ENCODE measurements at regions not wholly inside any gene's neighbourhood (a gene's known extent, or its start where the extent isn't known, plus 50 kb on each side); places are given as distances from the start of the nearest gene placed in this dataset.

DNA sequence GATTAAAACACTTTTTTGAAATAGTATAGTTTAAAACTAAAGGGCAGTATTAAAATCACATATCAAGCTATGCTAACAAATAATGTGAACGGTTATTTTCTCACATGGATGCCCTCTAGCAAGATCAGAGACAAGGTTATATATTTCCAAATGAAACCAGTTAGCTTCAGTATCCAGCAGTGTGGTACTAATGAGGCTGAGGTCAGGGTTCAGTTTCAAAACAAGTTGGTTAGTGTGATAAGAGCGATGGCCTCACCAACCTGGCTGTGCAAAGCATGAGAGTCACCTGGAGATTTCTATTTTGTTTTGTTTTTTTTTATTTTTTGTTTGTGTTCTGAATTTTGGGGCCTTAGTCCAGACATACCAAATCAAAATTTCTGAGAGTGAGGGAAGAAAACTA lies 352.2 kb upstream of the KITLG start:
- Mint-ChIP-seq H3K9me3 (no peaks in the 10 kb centered on the region), H3K27me3 (ENCODE audit: low read depth) (no peaks in the 10 kb centered on the region), H3K4me3 (no peak overlapping the region), H3K36me3 (ENCODE audit: low read depth) (no peaks in the 10 kb centered on the region), H3K4me1 (ENCODE audit: low read depth) (no peaks in the 10 kb centered on the region), H3K27ac (no peak overlapping the region)
- CTCF ChIA-PET = no interaction called here
- intact Hi-C loops (cut with micrococcal nuclease) = no loop called here
- no peak for DNase-seq

DNA sequence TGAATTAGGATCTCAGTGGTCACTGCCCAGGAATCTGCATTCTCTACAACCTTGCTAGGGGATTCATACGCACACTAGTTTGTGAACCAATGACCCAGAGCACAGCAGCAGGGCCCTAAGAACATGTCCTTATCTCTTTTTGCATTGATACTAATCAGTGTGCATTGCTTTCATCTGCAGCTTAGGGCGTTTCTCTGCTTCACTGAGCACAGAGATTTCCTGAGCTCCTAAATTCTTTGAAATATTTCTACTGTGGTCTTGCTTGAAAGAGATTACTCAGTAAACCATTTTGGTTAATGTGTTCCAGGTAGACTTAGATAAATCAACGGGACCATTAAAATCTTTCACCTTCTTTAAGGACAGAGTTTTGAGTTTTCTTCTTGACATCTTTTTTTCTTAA lies 351.3 kb upstream of the KITLG start:
- H3K4me1 Mint-ChIP-seq (ENCODE audit: low read depth) = no peaks in the 10 kb centered on the region
- no peaks in the 10 kb centered on the region for H3K27me3 Mint-ChIP-seq (ENCODE audit: low read depth)
- H3K27ac Mint-ChIP-seq = no peak overlapping the region
- intact Hi-C loops (cut with micrococcal nuclease) = no loop called here
- no peaks in the 10 kb centered on the region for H3K36me3 Mint-ChIP-seq (ENCODE audit: low read depth)
- CTCF ChIA-PET = no interaction called here
- DNase-seq = no peak
- H3K4me3 Mint-ChIP-seq = no peak overlapping the region
- no peaks in the 10 kb centered on the region for H3K9me3 Mint-ChIP-seq

DNA sequence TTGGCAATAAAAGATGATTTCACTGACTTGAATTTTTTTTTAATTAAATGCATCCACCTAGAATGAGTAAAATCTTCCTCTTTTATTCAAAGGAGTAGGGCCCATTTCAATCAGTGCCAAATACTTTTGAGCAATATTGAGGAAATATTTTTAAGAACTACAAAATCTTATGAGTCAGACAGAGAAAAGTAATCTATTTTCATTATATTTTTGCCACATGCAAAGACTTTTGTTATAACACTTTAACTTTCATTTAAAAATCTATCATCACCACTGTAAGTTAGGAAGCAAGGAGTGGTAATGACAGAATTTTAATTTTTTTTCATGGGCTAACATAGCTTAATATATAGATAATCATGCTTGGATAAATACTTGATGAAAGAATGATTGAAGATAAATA lies 345.2 kb upstream of the KITLG start:
- no peak overlapping the region for H3K27ac Mint-ChIP-seq
- H3K27me3 Mint-ChIP-seq (ENCODE audit: low read depth) = no peaks in the 10 kb centered on the region
- no peak overlapping the region for H3K4me3 Mint-ChIP-seq
- H3K36me3 Mint-ChIP-seq (ENCODE audit: low read depth) = no peaks in the 10 kb centered on the region
- no peaks in the 10 kb centered on the region for H3K9me3 Mint-ChIP-seq
- no peak for DNase-seq
- CTCF ChIA-PET = no interaction called here
- intact Hi-C loops (cut with micrococcal nuclease) = no loop called here
- no peaks in the 10 kb centered on the region for H3K4me1 Mint-ChIP-seq (ENCODE audit: low read depth)

DNA sequence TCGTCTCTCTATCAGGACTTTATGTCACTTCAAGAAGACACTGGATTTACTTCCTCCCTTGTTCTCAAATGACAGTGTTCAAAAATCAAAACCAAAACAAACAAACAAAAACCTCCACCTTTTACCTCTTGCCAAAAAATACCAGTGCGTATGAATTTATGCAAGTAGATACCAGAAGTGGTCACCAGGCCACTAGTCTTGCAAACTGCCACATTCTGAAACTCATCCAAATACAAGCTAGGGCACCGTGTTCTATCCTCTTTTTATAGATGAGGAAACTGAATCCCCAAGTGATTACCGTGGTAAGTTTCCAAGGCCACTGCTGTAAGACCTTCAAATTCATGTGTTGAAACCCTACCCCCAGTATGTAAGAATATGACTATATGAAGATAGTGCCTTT lies 343.9 kb upstream of the KITLG start:
- no peaks in the 10 kb centered on the region for H3K9me3 Mint-ChIP-seq
- no peak for DNase-seq
- no peaks in the 10 kb centered on the region for H3K36me3 Mint-ChIP-seq (ENCODE audit: low read depth)
- H3K4me1 Mint-ChIP-seq (ENCODE audit: low read depth) = no peaks in the 10 kb centered on the region
- no peak overlapping the region for H3K4me3 Mint-ChIP-seq
- H3K27me3 Mint-ChIP-seq (ENCODE audit: low read depth) = no peaks in the 10 kb centered on the region
- CTCF ChIA-PET = no interaction called here
- intact Hi-C loops (cut with micrococcal nuclease) = no loop called here
- H3K27ac Mint-ChIP-seq = no peak overlapping the region

DNA sequence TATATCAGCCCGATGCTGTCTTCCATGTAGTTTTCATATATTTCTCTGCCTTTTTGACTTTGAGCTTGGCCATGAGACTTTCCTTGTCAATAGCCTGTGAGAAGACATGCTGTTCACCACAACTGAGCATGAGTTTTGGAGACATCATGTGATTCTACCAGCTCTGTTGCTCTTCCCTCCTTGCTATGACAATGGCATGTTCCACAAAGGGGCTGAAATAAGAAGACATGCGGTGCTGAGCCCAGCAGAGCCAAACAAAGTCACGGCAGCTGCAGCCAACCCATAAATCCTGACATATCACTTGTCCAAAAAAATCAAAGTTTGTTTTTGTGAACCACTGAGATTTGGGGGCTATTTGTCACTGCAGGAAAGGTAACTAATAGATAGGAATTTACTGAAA lies 343.4 kb upstream of the KITLG start:
- H3K36me3 Mint-ChIP-seq (ENCODE audit: low read depth) = no peaks in the 10 kb centered on the region
- intact Hi-C loops (cut with micrococcal nuclease) = no loop called here

DNA sequence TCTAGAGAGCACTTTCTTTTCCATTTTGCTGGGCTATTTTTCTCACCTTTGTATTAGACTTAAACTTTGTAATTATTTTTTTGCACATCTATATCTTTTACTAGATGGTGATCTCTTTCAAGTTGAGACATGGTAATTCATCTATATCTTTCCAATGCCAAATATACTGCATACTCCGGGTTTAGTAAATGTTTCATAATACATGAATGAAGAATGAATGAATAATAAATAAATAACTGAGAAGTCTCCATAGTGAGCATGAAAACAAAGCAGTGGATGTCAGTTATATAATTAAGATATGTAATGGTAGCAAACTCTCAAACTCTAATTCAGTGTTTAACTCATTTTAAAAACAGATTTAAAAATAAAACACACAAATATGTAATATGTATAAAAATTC lies 342.5 kb upstream of the KITLG start:
- no peaks in the 10 kb centered on the region for H3K9me3 Mint-ChIP-seq
- no peak overlapping the region for H3K27ac Mint-ChIP-seq
- no peaks in the 10 kb centered on the region for H3K36me3 Mint-ChIP-seq (ENCODE audit: low read depth)
- no peak overlapping the region for H3K4me3 Mint-ChIP-seq
- CTCF ChIA-PET = no interaction called here
- intact Hi-C loops (cut with micrococcal nuclease) = no loop called here
- no peaks in the 10 kb centered on the region for H3K27me3 Mint-ChIP-seq (ENCODE audit: low read depth)
- no peaks in the 10 kb centered on the region for H3K4me1 Mint-ChIP-seq (ENCODE audit: low read depth)
- no peak for DNase-seq

More for the DNA sequence above, 343.4 kb upstream of the KITLG start:
- CTCF ChIA-PET = no interaction called here
- no peak for DNase-seq
- Mint-ChIP-seq H3K27me3 (ENCODE audit: low read depth) (no peaks in the 10 kb centered on the region), H3K4me3 (no peak overlapping the region), H3K4me1 (ENCODE audit: low read depth) (no peaks in the 10 kb centered on the region), H3K27ac (no peak overlapping the region), H3K9me3 (no peaks in the 10 kb centered on the region)

DNA sequence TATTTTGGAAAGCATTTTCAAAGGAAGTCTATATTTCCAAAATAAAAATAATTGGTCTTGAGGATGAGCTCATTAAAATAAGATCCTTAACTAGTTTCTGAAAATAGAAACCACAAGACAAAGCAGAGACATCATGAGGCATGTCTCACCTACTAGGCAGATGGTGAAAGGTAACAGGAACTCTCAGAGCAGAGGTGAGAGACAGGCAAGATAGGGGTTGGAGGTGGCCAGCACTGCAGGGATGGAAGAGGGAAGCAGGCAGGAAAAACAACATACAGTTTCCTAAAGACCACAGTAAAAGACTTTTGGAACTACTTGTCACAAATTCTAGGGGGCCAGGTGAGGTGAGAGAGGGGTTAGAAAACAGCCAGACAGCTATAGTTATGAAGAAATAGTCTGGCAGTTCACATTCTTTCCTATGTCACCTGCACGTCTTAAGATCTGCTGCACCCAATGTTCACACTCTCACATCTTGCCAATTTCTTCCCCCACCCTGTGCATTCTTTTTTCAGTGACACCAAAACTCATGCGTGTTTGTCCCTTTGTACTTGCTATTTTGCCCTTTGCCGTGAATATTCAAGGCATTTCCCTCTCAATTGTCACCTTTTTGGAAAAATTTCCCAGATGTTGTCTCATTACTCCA lies 341.7 kb upstream of the KITLG start:
- DNase-seq = no peak
- Mint-ChIP-seq H3K9me3 (no peaks in the 10 kb centered on the region), H3K4me3 (no peak overlapping the region), H3K36me3 (ENCODE audit: low read depth) (no peaks in the 10 kb centered on the region), H3K27ac (no peak overlapping the region), H3K27me3 (ENCODE audit: low read depth) (no peaks in the 10 kb centered on the region), H3K4me1 (ENCODE audit: low read depth) (no peaks in the 10 kb centered on the region)
- intact Hi-C loops (cut with micrococcal nuclease) = no loop called here
- CTCF ChIA-PET = interaction anchor here (0.6 kb wide), 1 partner anchor 288 kb away, joined by 3 read pairs; no protein-coding TSS in a partner anchor

DNA sequence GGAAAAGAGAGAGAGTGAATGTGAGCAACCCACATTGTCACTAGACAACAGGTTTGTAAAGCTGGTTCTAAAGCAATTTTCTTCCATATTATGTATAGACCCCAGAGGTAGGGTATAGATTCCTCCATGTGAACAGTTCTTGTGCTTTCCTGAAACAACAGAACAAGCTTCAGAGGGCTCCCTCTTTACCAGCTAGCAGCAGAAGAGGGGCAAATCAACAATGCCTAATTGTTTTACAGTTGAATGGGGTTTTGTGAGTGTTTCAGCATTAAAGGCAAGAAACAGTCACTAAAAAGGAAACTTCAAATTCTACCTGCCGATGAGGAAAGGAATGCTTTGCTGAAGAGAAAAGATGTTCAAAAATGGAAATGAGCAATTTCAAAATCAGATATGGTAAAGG lies 341.2 kb upstream of the KITLG start:
- Mint-ChIP-seq H3K36me3 (ENCODE audit: low read depth) (no peaks in the 10 kb centered on the region), H3K9me3 (no peaks in the 10 kb centered on the region), H3K27me3 (ENCODE audit: low read depth) (no peaks in the 10 kb centered on the region), H3K4me3 (no peak overlapping the region), H3K4me1 (ENCODE audit: low read depth) (no peaks in the 10 kb centered on the region), H3K27ac (no peak overlapping the region)
- intact Hi-C loops (cut with micrococcal nuclease) = no loop called here
- DNase-seq = no peak
- CTCF ChIA-PET = interaction anchor here (0.6 kb wide), 1 partner anchor 288 kb away, joined by 3 read pairs; no protein-coding TSS in a partner anchor

DNA sequence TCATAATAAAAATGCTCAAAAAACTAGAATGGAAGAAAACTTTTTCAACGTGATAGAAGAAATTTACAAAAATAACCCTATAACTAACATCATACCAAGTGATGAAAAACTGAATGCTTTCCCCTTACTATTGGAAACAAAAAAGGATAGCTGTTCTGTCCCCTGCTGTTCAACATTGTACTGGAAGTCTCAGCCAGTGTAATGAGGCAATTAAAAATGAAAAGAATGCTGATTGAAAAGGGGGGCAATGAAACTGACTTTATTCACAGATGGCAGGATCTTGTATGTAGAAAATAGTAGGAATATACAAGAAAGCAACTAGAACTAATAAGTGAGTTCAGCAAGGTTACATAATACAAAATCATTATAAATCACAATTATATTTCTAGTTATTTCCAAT lies 337.9 kb upstream of the KITLG start:
- Mint-ChIP-seq H3K36me3 (ENCODE audit: low read depth) (no peaks in the 10 kb centered on the region), H3K27ac (no peak overlapping the region), H3K4me3 (no peak overlapping the region), H3K9me3 (peaks cover 8% of the 10 kb centered on the region), H3K27me3 (ENCODE audit: low read depth) (no peaks in the 10 kb centered on the region), H3K4me1 (ENCODE audit: low read depth) (no peaks in the 10 kb centered on the region)
- intact Hi-C loops (cut with micrococcal nuclease) = no loop called here
- no peak for DNase-seq
- CTCF ChIA-PET = no interaction called here

DNA sequence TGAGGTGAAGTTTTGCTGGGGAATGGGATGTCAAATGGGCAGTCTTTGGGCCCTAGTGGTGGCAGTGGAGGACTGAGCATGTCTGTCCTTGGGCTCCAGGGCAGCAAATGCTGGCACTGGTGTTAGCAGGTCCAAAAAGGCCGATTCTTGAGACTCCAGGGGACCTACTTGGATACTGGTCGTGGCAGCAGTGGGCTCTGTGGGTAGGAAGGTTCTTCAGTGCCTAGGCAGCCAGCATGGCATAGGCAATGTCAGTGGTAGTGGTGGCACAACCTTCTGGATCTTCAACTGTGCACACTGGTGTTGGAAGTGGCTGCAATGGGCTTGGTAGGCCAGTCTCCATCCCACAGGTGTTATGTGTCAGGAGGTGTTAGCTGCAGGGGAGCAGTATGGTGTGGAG lies 334.7 kb upstream of the KITLG start:
- CTCF ChIA-PET = interaction anchor here (0.6 kb wide), 1 partner anchor 662 kb away, joined by 5 read pairs; no protein-coding TSS in a partner anchor
- H3K4me1 Mint-ChIP-seq (ENCODE audit: low read depth) = no peaks in the 10 kb centered on the region
- DNase-seq = no peak
- intact Hi-C loops (cut with micrococcal nuclease) = no loop called here
- H3K36me3 Mint-ChIP-seq (ENCODE audit: low read depth) = no peaks in the 10 kb centered on the region
- no peak overlapping the region for H3K4me3 Mint-ChIP-seq
- no peak overlapping the region for H3K27ac Mint-ChIP-seq
- peaks cover 2% of the 10 kb centered on the region for H3K27me3 Mint-ChIP-seq (ENCODE audit: low read depth)
- H3K9me3 Mint-ChIP-seq = peaks cover 11% of the 10 kb centered on the region

DNA sequence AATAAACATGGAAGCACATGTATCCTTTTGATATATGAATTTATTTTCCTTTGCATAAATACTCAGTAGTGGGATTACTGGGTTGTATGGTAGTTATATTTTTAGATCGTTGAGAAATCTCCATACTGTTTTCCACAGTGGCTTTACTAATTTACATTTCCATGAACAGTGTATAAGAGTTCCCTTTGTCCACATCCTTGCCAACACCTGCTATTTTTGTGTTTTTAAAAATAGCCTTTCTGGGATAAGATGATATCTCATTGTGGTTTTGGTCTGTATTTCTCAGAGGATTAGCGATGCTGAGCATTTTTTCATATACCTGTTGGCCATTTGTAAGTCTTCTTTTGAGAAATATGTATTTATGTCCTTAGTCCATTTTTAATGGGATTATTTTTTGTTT lies 329.2 kb upstream of the KITLG start:
- Mint-ChIP-seq H3K4me1 (ENCODE audit: low read depth) (no peaks in the 10 kb centered on the region), H3K27me3 (ENCODE audit: low read depth) (peaks cover 2% of the 10 kb centered on the region), H3K9me3 (peaks cover 12% of the 10 kb centered on the region), H3K4me3 (no peak overlapping the region), H3K27ac (no peak overlapping the region), H3K36me3 (ENCODE audit: low read depth) (no peaks in the 10 kb centered on the region)
- no peak for DNase-seq
- intact Hi-C loops (cut with micrococcal nuclease) = no loop called here
- CTCF ChIA-PET = no interaction called here

DNA sequence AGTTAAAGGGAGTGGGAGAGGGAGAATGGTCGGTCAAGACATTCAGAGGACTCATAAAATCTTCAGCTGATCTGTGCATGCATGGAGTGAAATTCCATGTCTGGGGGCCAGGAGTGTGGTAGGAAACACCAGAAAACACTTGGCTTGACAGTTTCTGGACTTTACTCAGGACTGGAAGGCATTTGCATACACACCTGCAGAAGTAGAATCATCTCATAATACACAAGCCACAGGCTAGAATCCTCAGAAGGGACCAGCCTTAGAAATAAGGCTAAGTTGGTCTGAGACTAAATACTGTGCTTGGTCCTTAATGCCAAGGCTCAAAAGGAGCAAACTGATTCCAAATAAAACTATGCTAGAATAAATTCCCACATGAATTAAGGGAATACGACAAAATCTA lies 328.1 kb upstream of the KITLG start:
- Mint-ChIP-seq H3K27me3 (ENCODE audit: low read depth) (peaks cover 2% of the 10 kb centered on the region), H3K4me3 (no peak overlapping the region), H3K36me3 (ENCODE audit: low read depth) (no peaks in the 10 kb centered on the region), H3K27ac (no peak overlapping the region), H3K4me1 (ENCODE audit: low read depth) (no peaks in the 10 kb centered on the region), H3K9me3 (peaks cover 7% of the 10 kb centered on the region)
- CTCF ChIA-PET = no interaction called here
- DNase-seq = no peak
- intact Hi-C loops (cut with micrococcal nuclease) = no loop called here

DNA sequence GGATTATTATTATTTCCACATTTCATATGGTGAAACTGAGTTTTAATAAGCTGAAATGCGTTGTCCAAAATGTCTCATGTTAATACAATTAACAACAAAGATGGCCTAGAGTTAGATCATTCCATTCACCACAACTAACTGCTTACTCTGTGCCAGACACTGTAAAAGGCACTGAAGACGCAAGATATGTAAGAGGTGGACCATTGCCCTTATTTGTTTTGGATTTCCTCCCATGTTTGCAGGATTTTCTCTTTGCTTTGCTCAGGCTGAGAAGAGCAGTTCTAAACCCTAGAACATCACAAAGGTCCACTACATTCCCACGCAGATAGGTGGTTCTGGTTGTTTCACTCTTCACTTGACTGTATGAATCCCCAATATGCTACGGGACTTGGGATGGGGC lies 324.4 kb upstream of the KITLG start:
- Mint-ChIP-seq H3K36me3 (ENCODE audit: low read depth) (no peaks in the 10 kb centered on the region), H3K4me1 (ENCODE audit: low read depth) (no peaks in the 10 kb centered on the region), H3K27me3 (ENCODE audit: low read depth) (no peaks in the 10 kb centered on the region), H3K9me3 (peaks cover 2% of the 10 kb centered on the region), H3K27ac (no peak overlapping the region), H3K4me3 (no peak overlapping the region)
- intact Hi-C loops (cut with micrococcal nuclease) = no loop called here
- DNase-seq = no peak
- CTCF ChIA-PET = no interaction called here

DNA sequence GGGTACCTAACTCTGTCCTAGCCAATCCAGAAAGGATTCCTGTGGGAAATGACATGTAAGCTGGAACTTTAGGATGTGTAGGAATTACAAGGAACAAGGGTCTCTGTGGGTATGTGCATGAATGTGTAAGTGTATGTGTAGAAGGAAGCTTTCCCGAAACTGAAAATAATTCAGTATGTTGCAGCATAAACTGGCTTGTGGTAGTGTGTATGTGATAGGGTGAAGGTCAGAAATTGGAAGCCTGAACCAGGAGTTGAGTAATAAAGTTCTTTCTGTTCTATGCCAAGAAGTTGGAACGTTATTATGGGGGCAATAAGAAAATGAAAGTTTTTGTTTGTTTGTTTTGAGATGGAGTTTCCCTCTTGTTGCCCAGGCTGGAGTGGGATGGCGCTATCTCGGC lies 323.1 kb upstream of the KITLG start:
- H3K27me3 Mint-ChIP-seq (ENCODE audit: low read depth) = no peaks in the 10 kb centered on the region
- H3K27ac Mint-ChIP-seq = no peak overlapping the region
- H3K9me3 Mint-ChIP-seq = peaks cover 2% of the 10 kb centered on the region
- CTCF ChIA-PET = no interaction called here
- DNase-seq = no peak
- H3K4me3 Mint-ChIP-seq = no peak overlapping the region
- H3K4me1 Mint-ChIP-seq (ENCODE audit: low read depth) = no peaks in the 10 kb centered on the region
- H3K36me3 Mint-ChIP-seq (ENCODE audit: low read depth) = no peaks in the 10 kb centered on the region
- intact Hi-C loops (cut with micrococcal nuclease) = no loop called here

Data from activated naive CD4-positive, alpha-beta T cell treated with anti-CD3 and anti-CD28 coated beads for 36 hours (primary cell).